NCI-H82 treated with DMSO at 0.1 percent for 48 hours (cell line): ENCODE measurements at regions not wholly inside any gene's neighbourhood (a gene's known extent, or its start where the extent isn't known, plus 50 kb on each side); places are given as distances from the start of the nearest gene placed in this dataset.
"Not testable (repeated sequence)": the region's sequence is repeated elsewhere in the genome, so short reads cannot be mapped to it uniquely, and the experiment has no call there.

Experiments
- DNase-seq: peaks from one replicate; lab custom pipeline; 2025; ENCODE audit not compliant: unreplicated experiment; lab: John Stamatoyannopoulos, UW

DNA sequence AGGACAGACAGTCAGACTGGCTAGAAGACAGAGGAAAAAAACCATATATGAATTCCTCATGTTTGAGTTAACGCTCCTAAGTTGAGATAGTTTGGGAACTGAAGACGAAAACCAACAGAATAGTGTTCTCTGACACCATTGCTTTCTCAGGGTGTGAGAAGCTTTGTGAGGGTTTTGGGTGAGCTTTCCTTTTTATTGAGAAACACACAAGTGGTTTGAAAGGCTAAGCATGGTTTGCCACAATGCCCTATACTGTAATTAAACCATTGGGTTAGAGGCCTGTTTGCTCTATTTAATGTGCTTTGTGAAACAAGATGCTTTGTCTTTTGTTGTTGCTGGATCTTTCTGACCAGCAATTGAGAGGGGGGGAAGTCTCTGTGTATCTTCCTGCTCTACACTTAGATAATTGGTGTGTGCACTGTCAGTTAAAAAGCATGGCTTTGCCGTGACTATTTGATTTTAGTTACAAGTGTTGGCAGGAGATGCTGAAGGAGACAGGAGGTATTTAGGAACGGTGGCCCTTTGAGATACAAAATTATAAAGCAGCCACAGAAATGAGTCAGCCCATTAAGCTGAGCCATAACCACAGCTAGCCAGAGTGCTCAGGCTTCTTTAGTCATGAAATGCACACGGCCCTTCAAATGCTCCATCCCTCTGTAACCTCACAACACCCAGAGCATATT, 273.0 kb upstream of the PREP start:
- no peak for DNase-seq

DNA sequence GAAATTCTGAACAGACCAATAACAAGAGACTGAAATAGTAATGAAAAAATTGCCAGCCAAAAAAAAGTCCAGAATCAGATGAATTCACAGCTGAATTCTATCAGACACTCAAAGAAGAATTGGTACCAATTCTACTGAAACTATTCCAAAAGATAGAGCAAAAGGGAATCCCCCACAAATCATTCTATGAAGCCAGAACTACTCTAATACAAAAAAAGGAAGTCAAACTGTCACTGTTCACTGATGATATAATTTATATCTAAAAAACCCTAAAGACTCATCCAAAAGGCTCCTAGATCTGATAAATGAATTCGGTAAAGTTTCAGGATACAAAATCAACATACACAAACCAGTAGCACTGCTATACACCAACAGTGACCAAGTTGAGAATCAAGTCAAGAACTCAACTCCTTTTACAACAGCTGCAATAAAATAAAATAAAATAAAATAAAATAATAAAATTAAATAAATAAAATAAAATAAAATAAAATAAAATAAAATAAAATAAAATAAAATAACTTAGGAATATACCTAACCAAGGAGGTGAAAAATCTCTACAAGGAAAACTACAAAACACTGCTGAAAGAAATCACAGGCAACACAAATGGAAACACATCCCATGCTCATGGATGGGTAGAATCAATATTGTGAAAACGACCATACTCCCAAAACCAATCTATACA, 270.1 kb upstream of the PREP start:
- DNase-seq: not testable (repeated sequence)

DNA sequence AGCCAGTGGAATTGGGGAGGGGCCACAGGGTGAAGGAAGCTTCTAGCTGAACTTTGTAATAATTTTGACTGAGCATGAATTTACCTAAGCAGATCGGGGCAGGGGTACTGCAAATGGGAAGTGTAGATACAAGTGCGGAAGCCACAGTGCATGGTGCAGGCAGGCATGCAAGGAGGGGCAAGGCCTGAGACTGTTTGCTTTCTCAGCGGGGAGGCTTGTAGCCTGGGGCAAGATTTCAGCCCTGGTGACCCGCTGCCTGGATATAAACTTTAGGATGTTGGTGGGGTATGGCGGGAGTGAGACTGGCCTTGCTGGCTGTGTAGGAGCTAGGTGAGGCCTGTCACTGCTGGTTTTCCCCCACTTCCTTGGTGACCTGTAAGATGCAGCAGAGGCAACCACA, 266.4 kb upstream of the PREP start:
- DNase-seq: no peak

DNA sequence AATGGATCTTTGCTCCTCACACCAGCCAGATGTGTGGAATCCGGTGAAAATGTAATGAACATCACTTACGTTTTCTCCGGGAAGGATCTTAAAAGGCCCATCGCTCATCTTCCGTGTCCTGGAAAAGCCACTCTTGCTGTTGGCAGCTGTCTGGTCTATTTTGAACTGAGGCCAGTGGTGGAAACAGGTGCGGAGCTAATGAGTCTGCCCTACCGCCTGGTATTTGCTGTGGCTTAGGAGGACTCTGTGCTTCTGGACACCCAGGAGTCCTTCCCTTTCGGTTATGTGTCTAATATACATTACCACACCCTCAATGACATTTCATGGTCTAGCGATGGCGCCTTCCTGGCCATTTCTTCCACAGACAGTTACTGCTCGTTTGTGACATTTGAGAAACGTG, 264.2 kb upstream of the PREP start:
- no peak for DNase-seq

DNA sequence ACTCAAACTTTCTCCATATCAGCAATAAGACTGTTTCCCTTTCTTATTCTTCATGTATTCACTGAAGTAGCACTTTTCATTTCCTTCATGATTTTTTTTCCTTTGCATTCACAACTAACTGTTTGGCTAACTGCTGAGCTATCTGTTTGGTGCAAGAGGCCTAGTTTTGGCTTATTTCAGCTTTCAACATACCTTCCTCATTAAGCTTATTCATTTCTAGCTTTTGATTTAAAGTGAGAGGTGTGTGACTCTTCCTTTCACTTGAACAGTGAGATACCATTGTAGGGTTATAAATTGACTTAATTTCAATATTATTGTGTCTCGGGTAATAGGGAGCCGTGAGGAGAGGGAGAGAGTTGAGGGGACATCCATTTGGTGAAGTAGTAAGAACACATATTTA, 262.0 kb upstream of the PREP start:
- no peak for DNase-seq

DNA sequence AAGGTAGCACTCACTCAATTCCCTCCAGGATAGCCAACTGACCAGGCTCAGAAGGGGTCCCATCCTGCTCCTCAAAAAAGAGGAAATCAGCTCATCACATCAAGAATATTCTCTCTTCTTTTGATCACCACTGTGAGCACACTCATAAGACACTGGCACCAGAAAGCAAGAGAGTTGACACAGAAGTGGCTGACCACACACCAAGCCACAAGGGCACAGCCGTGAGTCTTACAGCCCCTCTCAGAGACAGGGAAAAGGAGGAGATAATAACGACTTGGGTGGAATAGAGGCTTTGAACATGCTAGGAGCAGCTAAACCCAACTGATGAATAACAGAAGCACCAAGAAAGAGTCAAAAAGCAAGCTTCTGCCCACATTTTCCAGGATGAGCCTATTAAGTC, 249.1 kb upstream of the PREP start:
- DNase-seq: no peak

DNA sequence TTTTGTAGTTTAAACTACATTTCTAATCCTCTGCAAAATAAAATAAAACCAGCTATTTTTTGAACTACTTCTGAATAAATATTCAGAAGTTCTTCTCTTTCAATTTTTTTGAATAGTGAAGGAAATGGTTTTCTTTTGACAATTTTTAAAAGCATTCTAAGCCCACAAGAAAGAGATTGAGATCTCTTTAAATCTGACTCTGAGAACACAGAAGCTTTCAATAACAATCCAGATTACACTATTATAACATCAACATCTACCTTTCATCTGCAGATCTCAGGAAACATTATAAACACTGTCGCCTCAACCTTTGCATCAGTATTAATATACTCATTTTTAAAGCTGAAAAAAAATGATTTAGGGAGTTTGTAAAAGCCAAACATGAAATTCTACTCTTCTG, 247.5 kb upstream of the PREP start:
- no peak for DNase-seq

DNA sequence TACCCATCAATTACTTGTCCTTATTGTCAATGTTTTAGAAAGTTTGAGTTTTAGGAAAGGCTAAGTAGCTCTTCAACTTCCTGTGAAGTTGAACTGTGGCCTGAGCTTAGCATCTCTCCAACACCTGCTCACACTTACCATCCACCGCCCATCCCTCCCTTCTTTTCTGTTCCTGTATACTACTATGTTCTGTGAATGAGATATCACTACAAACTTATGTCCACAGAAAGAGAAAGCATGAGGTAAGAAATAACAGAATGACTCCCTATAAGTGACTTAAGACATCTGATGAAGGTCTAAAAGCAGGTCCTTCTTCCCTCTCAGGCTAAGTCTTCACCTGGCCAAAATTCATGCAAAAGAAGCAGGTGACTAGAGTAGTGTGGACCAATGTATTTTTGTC, 246.3 kb upstream of the PREP start:
- DNase-seq: no peak

DNA sequence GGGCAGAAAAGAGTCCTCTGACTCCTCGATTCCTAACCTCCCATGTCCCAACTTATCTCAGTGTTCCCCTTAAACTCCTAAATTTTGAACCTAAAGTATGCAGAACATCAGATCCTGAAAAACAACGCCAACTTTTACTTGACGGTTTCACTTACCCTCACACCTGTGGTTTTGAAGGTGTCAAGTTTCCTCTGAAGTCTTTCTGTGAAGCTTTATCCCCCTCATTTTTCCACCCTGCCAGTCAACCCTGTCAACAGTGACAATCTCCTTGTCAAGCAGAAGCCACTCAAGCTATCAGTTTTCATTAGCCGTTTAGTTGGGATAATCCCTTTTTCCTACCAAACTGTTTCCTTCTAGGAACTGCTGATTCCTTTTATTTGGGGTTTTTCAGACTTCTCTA, 245.4 kb upstream of the PREP start:
- DNase-seq: peak; percentile 22

DNA sequence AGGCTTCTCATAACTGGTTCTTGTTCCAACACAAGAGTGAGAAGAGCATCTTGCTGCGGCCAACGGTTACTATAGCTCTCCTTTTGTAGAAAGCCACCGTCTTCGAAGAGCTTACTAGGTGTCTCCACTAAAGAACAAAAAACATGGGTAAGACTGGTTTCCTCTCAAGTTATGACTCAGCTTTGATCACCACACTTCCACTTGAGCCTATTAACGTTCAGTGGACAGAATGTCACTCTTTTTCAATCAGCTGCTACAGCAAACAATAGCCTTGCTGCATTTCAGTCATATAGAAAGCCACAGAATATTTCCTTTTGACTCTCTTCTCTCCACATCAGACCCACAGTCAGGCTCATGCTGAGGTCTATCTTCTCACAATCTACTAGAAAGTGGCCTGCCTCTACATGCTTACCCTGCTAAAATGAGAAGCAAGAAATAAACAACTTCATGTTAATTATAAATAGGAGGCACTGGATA, 243.5 kb upstream of the PREP start:
- no peak for DNase-seq

DNA sequence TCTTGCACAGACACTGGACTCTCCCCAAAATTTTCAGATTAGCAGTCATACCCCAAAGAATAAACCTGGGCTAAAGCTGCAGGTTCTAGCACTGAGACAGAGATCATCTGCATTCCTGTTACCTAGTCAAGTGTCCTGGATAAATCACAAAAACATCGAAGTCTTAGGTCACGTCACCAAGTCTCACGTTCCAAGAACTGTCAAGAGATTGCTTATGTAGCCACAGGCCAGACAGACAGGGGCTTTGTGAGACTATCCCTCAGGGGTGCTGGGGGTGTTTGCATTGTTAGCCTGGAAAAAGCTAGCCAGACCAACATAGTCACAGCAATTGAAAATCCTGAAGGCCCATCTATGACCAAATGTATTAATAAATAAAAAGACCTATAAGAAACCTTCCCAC, 243.1 kb upstream of the PREP start:
- DNase-seq: no peak

DNA sequence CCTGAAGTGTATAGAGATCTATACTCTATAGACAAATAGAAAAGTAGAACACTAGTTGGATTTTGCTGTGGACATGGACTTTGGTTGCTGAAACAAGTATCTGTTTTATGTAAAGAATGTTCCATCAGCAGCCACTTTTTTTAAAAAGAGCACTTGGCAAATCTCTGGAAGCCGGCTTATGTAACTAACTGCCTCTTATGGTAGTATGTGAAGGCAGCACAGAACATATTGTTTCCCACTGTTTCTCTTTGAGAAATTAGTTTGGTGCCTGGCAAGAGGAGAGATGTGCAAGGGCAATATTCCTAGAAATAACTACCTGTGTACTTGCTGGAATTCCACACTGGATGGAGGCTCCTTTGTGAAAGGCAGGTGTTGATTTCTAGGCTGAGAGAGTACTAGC, 242.3 kb upstream of the PREP start:
- DNase-seq: no peak

DNA sequence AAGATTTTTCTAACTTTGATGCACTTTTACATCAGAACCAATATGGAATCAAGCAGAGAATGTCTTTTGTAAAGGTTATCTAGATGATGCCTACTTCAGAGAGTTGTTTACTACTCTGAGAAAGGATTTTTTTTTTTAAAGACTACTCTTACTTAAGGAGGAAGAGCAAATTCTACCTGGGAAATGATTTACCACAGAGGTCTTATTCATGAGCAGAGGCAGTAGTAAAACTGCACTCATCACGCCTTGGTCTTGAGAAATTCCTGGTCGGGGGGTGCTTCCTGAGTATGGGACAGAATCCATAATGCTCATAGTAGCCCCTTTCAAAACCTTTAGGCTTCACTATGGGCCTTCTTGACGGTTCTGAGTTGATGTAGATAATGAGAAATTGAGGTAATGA, 241.8 kb upstream of the PREP start:
- no peak for DNase-seq

DNA sequence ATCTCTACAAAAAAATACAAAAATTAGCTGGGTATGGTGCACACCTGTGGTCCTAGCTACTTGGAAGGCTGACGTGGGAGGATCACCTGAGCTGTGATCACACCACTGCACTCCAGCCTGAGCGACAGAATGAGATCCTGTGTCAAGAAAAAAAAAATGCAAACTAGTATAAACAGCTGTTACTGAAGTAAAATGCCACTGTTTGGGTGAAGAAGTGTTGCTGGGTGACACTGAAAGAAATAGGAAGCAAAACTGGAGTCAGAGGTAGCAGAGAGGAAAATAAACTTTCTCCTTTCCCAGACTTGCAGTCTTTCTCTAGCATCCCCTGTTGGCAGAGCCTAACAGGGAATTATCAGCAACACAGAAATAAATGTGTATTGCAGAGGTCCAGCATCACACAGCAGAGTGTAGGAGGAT, 241.2 kb upstream of the PREP start:
- no peak for DNase-seq

DNA sequence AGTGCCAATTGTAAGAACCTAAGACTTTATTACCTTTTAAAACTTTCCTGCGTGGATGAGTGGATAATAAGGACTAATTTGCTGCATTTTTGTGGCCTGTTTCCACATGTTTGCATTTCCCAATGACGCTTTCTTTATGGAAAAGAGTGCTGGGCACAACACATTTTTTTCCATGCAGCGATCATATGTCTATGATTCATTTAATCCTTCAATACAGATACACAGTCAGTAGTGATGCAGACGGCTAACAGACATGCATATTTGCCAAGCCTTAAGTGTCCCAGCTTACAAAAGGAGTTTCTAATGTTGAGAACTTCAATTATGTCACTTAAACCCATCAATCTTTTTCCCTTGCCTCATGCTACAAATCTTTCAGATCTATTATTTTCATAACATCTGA, 239.8 kb upstream of the PREP start:
- no peak for DNase-seq

DNA sequence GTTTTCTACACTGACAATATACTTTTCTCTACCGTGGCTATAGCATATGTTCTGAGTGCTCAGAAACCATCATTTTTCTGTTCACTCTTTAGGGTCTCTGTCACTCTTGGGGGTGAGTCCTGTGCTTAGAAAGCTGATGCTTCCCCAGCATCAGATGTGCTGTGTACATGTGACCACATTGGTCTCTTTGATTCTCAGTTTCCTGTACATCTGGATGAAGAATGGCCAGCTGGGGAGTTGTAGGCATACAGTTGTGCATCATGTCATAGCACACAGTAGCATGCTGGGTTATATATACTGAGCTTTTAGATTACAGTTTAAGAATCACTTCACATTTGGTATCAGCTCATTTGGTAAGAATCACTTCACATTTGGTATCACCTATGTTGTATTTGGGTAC, 238.6 kb upstream of the PREP start:
- no peak for DNase-seq

DNA sequence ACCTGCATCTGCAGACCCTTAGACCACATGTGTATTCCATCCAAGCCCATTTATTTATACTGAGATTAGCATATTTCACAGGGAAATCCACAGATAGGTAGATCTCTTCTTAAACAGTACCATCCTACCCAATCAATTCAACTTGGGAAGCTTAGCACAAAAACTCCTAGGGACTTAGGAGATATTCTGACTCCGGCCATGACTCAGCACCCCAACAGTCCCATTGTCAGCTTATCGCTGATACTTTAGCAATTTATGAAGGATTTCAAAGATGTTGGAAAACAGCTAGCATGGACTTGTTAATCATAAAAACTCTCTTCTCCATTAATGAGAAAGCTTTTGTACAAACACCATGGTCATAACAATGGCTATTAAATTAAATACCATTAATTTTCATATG, 236.2 kb upstream of the PREP start:
- DNase-seq: no peak

DNA sequence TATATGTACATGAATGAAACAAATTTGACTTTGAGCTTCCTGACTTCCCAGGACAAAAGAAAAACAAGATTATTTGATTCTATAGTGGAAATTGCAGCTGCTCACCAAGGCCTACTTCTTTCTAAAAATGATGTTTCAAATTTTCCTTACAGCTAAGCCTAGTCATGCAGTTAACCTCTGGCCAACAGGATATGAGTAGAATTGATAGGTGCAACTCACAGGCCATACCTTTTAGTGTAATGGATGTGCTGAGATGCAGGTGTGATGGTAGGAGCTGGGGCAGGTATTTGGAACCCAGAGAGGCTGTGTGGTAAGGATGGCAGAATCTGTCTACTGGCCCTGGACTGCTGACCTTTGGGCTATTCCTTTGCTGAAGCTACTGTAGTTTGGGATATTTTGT, 230.9 kb upstream of the PREP start:
- no peak for DNase-seq

DNA sequence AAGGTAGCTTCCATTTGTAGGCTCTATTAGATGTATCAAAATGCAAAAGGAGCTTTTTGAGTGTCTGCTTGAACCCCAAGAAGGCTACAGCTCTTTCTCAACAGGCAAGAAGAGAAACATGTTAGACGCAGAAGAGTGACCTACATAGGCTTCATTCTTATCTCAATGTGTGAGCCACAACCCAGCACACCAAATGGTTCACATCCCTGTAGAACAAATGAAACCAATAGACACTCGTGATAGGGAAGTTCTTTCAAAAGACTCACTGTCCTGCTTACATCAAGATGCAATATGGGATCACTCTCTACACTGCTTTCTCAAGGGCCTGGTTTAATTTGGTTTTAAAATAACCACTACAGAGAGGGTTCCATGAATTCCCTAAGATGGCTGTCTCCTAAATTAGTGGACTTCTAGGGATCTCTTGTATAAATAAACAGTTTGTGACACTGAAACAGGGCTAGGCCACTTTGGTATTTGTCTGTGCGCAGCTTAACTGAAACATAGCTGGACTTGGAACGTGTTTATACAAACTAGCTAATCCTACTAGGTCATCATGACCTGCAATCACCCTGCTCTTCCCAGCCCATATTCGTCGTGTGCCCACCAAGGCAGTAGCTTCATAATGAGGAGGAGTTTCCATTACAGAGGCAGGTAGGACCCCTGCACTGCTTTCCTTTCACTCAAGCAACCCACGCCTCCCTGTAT, 225.4 kb upstream of the PREP start:
- no peak for DNase-seq

DNA sequence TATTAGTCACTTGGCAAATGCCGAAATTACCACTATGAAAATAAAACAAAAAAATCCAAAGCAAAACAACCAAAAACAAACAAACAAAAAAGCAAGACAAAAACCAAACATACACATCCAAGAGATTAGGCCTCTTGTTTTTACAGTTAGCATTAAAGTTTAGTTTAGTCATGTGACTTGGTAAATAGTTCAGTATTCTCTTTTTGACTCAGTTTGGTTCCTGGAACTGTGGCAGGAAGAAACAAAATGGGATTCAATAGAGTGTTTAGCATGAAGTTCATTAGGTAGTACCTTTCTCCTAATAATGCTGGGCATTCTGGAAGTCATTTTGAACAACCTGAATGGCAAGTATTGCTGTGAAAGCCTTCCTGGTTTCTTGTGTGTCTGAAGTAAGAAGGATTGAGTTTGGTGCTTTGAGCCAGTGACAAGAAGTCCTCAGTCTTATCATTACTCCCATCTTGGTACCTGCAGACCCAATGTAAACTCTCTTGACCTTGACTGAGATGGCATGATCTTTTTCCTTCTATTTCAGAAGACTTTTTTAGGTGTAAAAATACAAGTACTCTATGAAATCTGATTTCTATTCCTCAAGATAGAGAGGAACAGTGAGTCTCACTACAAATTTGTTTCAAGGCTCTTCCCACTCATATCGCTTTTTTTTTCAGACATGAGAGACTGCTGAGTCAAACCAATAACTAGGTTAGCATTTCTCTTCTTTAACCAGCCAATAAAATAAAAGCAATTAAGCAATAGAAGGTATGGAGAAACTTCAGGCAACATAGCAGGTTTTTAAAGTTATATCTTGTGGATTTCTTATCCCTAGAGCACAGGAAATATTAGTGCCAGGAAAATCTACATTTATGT, 223.6 kb upstream of the PREP start:
- DNase-seq: no peak

DNA sequence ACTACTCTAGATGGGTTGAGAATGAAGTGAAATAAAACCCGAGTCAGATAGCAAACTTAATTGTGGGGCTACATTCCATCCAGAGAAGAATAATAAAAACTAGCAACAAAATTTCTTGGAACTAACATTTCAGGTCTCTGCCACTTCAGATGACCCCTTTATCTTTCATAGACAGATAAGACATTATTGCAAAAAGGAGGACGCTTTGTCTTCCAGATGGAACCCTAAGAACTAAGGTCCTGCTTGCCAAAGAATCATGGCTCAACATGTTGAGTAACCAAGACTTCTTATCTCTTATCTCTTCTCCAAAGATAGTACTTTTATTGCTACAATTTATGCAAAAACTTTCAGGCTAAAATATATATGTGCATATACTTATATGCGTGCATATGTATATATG, 221.1 kb upstream of the PREP start:
- DNase-seq: no peak
